ENCODE measurements at regions not wholly inside any gene's neighbourhood (a gene's known extent, or its start where the extent isn't known, plus 50 kb on each side); places are given as distances from the start of the nearest gene placed in this dataset.

- H3K9me3 Mint-ChIP-seq, result peaks cover 23% of the 10 kb centered on the region
- H3K36me3 Mint-ChIP-seq, result no peaks in the 10 kb centered on the region
- POLR2A ChIA-PET, result no interaction called here
- intact Hi-C loops (cut with micrococcal nuclease), result no loop called here
- H3K27me3 Mint-ChIP-seq, result no peaks in the 10 kb centered on the region
- no peak for DNase-seq
- CTCF ChIA-PET, result no interaction called here
- no peak overlapping the region for H3K27ac Mint-ChIP-seq
- no peak overlapping the region for H3K4me3 Mint-ChIP-seq
- H3K4me1 Mint-ChIP-seq (ENCODE audit: low read depth), result no peaks in the 10 kb centered on the region
Measured at GRCh38 chr17:53176629-53177028, 646.1 kb upstream of the KIF2B start.

- no peak for DNase-seq
- no peak overlapping the region for H3K4me3 Mint-ChIP-seq
- no peak overlapping the region for H3K27ac Mint-ChIP-seq
- H3K4me1 Mint-ChIP-seq (ENCODE audit: low read depth), result no peaks in the 10 kb centered on the region
- H3K27me3 Mint-ChIP-seq, result no peaks in the 10 kb centered on the region
- intact Hi-C loops (cut with micrococcal nuclease), result no loop called here
- H3K36me3 Mint-ChIP-seq, result no peaks in the 10 kb centered on the region
- ChIA-PET CTCF (no interaction called here), POLR2A (no interaction called here)
- H3K9me3 Mint-ChIP-seq, result peaks cover 14% of the 10 kb centered on the region
Measured at GRCh38 chr17:53168413-53168812, 654.3 kb upstream of the KIF2B start.

- DNase-seq, result no peak
- ChIA-PET POLR2A (no interaction called here), CTCF (interaction anchor here (0.7 kb wide), 1 partner anchor 1255 kb away, joined by 3 read pairs; no protein-coding TSS in a partner anchor)
- no peak overlapping the region for H3K4me3 Mint-ChIP-seq
- no peak overlapping the region for H3K27ac Mint-ChIP-seq
- H3K27me3 Mint-ChIP-seq, result no peaks in the 10 kb centered on the region
- H3K4me1 Mint-ChIP-seq (ENCODE audit: low read depth), result no peaks in the 10 kb centered on the region
- no peaks in the 10 kb centered on the region for H3K36me3 Mint-ChIP-seq
- intact Hi-C loops (cut with micrococcal nuclease), result no loop called here
- H3K9me3 Mint-ChIP-seq, result peaks cover 14% of the 10 kb centered on the region
Measured at GRCh38 chr17:53166731-53167130, 656.0 kb upstream of the KIF2B start.

GRCh38 chr17:53150101-53150698 lies 672.5 kb upstream of the KIF2B start:
- H3K27me3 Mint-ChIP-seq, result no peaks in the 10 kb centered on the region
- H3K4me1 Mint-ChIP-seq (ENCODE audit: low read depth), result no peaks in the 10 kb centered on the region
- ChIA-PET CTCF (no interaction called here), POLR2A (no interaction called here)
- H3K9me3 Mint-ChIP-seq, result peaks cover 3% of the 10 kb centered on the region
- intact Hi-C loops (cut with micrococcal nuclease), result no loop called here
- no peak overlapping the region for H3K4me3 Mint-ChIP-seq
- no peak overlapping the region for H3K27ac Mint-ChIP-seq
- no peaks in the 10 kb centered on the region for H3K36me3 Mint-ChIP-seq
- DNase-seq, result no peak

- ChIA-PET CTCF (no interaction called here), POLR2A (no interaction called here)
- DNase-seq, result no peak
- no peaks in the 10 kb centered on the region for H3K27me3 Mint-ChIP-seq
- H3K4me1 Mint-ChIP-seq (ENCODE audit: low read depth), result no peaks in the 10 kb centered on the region
- H3K36me3 Mint-ChIP-seq, result no peaks in the 10 kb centered on the region
- intact Hi-C loops (cut with micrococcal nuclease), result no loop called here
- H3K27ac Mint-ChIP-seq, result no peak overlapping the region
- H3K4me3 Mint-ChIP-seq, result no peak overlapping the region
- peaks cover 3% of the 10 kb centered on the region for H3K9me3 Mint-ChIP-seq
Measured at GRCh38 chr17:53149316-53149715, 673.4 kb upstream of the KIF2B start.

- CTCF ChIA-PET, result no interaction called here
- peaks cover 3% of the 10 kb centered on the region for H3K9me3 Mint-ChIP-seq
Measured at GRCh38 chr17:53148058-53148457, 674.7 kb upstream of the KIF2B start.

GRCh38 chr17:53142890-53143289 lies 679.8 kb upstream of the KIF2B start:
- intact Hi-C loops (cut with micrococcal nuclease), result no loop called here
- no peaks in the 10 kb centered on the region for H3K27me3 Mint-ChIP-seq
- ChIA-PET CTCF (no interaction called here), POLR2A (no interaction called here)
- H3K4me1 Mint-ChIP-seq (ENCODE audit: low read depth), result no peaks in the 10 kb centered on the region
- no peaks in the 10 kb centered on the region for H3K36me3 Mint-ChIP-seq
- H3K27ac Mint-ChIP-seq, result no peak overlapping the region
- no peak for DNase-seq
- H3K9me3 Mint-ChIP-seq, result peaks cover 3% of the 10 kb centered on the region
- H3K4me3 Mint-ChIP-seq, result no peak overlapping the region

More at GRCh38 chr17:53148058-53148457, 674.7 kb upstream of the KIF2B start:
- POLR2A ChIA-PET, result no interaction called here
- Mint-ChIP-seq H3K36me3 (no peaks in the 10 kb centered on the region), H3K27ac (no peak overlapping the region), H3K4me3 (no peak overlapping the region), H3K27me3 (no peaks in the 10 kb centered on the region), H3K4me1 (ENCODE audit: low read depth) (no peaks in the 10 kb centered on the region)
- intact Hi-C loops (cut with micrococcal nuclease), result no loop called here
- no peak for DNase-seq

GRCh38 chr17:53141731-53142130 lies 681.0 kb upstream of the KIF2B start:
- H3K9me3 Mint-ChIP-seq, result peaks cover 3% of the 10 kb centered on the region
- H3K4me1 Mint-ChIP-seq (ENCODE audit: low read depth), result no peaks in the 10 kb centered on the region
- H3K27me3 Mint-ChIP-seq, result no peaks in the 10 kb centered on the region
- intact Hi-C loops (cut with micrococcal nuclease), result no loop called here
- POLR2A ChIA-PET, result no interaction called here
- H3K4me3 Mint-ChIP-seq, result no peak overlapping the region
- CTCF ChIA-PET, result no interaction called here
- H3K27ac Mint-ChIP-seq, result no peak overlapping the region
- no peak for DNase-seq
- no peaks in the 10 kb centered on the region for H3K36me3 Mint-ChIP-seq

- DNase-seq, result no peak
- Mint-ChIP-seq H3K36me3 (no peaks in the 10 kb centered on the region), H3K9me3 (peaks cover 3% of the 10 kb centered on the region), H3K4me1 (ENCODE audit: low read depth) (no peaks in the 10 kb centered on the region), H3K4me3 (no peak overlapping the region), H3K27me3 (no peaks in the 10 kb centered on the region), H3K27ac (no peak overlapping the region)
- CTCF ChIA-PET, result no interaction called here
- POLR2A ChIA-PET, result no interaction called here
- intact Hi-C loops (cut with micrococcal nuclease), result no loop called here
Measured at GRCh38 chr17:53141280-53141679, 681.4 kb upstream of the KIF2B start.

- peaks cover 7% of the 10 kb centered on the region for H3K9me3 Mint-ChIP-seq
- H3K4me3 Mint-ChIP-seq, result no peak overlapping the region
- H3K36me3 Mint-ChIP-seq, result no peaks in the 10 kb centered on the region
- ChIA-PET POLR2A (no interaction called here), CTCF (no interaction called here)
- H3K27ac Mint-ChIP-seq, result no peak overlapping the region
- H3K4me1 Mint-ChIP-seq (ENCODE audit: low read depth), result no peaks in the 10 kb centered on the region
- no peak for DNase-seq
- intact Hi-C loops (cut with micrococcal nuclease), result no loop called here
- no peaks in the 10 kb centered on the region for H3K27me3 Mint-ChIP-seq
Measured at GRCh38 chr17:53137869-53138268, 684.9 kb upstream of the KIF2B start.

GRCh38 chr17:53135969-53136368 lies 686.8 kb upstream of the KIF2B start:
- intact Hi-C loops (cut with micrococcal nuclease), result no loop called here
- CTCF ChIA-PET, result no interaction called here
- POLR2A ChIA-PET, result no interaction called here
- Mint-ChIP-seq H3K4me1 (ENCODE audit: low read depth) (no peaks in the 10 kb centered on the region), H3K9me3 (peaks cover 7% of the 10 kb centered on the region), H3K27me3 (no peaks in the 10 kb centered on the region), H3K27ac (no peak overlapping the region), H3K36me3 (no peaks in the 10 kb centered on the region), H3K4me3 (no peak overlapping the region)
- DNase-seq, result no peak

- H3K36me3 Mint-ChIP-seq, result no peaks in the 10 kb centered on the region
- intact Hi-C loops (cut with micrococcal nuclease), result no loop called here
- ChIA-PET CTCF (no interaction called here), POLR2A (no interaction called here)
- no peaks in the 10 kb centered on the region for H3K4me1 Mint-ChIP-seq (ENCODE audit: low read depth)
- H3K27me3 Mint-ChIP-seq, result no peaks in the 10 kb centered on the region
- peaks cover 4% of the 10 kb centered on the region for H3K9me3 Mint-ChIP-seq
- H3K4me3 Mint-ChIP-seq, result no peak overlapping the region
- H3K27ac Mint-ChIP-seq, result no peak overlapping the region
- DNase-seq, result no peak
Measured at GRCh38 chr17:53134548-53134947, 688.2 kb upstream of the KIF2B start.

- CTCF ChIA-PET, result no interaction called here
- no peaks in the 10 kb centered on the region for H3K36me3 Mint-ChIP-seq
- POLR2A ChIA-PET, result no interaction called here
- no peak overlapping the region for H3K4me3 Mint-ChIP-seq
- no peak for DNase-seq
- no peak overlapping the region for H3K27ac Mint-ChIP-seq
- no peaks in the 10 kb centered on the region for H3K27me3 Mint-ChIP-seq
- H3K9me3 Mint-ChIP-seq, result peaks cover 4% of the 10 kb centered on the region
- H3K4me1 Mint-ChIP-seq (ENCODE audit: low read depth), result no peaks in the 10 kb centered on the region
- intact Hi-C loops (cut with micrococcal nuclease), result no loop called here
Measured at GRCh38 chr17:53133876-53134275, 688.9 kb upstream of the KIF2B start.

- no peak for DNase-seq
- POLR2A ChIA-PET, result no interaction called here
- CTCF ChIA-PET, result no interaction called here
- no peak overlapping the region for H3K27ac Mint-ChIP-seq
- no peaks in the 10 kb centered on the region for H3K27me3 Mint-ChIP-seq
- peaks cover 3% of the 10 kb centered on the region for H3K9me3 Mint-ChIP-seq
- no peak overlapping the region for H3K4me3 Mint-ChIP-seq
- no peaks in the 10 kb centered on the region for H3K36me3 Mint-ChIP-seq
- intact Hi-C loops (cut with micrococcal nuclease), result no loop called here
- H3K4me1 Mint-ChIP-seq (ENCODE audit: low read depth), result no peaks in the 10 kb centered on the region
Measured at GRCh38 chr17:53129863-53130262, 692.9 kb upstream of the KIF2B start.

Measured in activated CD4-positive, alpha-beta memory T cell treated with anti-CD3 and anti-CD28 coated beads for 36 hours (primary cell).